COR-L47 (cell line): ENCODE measurements at regions not wholly inside any gene's neighbourhood (a gene's known extent, or its start where the extent isn't known, plus 50 kb on each side); places are given as distances from the start of the nearest gene placed in this dataset.

Experiments
- DNase-seq: peaks from one replicate; lab custom pipeline; 2025; lab: John Stamatoyannopoulos, UW

GRCh38 chr20:51876313-51876940 is 74.1 kb upstream of the SALL4 start:
- DNase-seq: no peak

- DNase-seq: no peak
Measured at GRCh38 chr20:51873652-51874051, 71.3 kb upstream of the SALL4 start.

DNA sequence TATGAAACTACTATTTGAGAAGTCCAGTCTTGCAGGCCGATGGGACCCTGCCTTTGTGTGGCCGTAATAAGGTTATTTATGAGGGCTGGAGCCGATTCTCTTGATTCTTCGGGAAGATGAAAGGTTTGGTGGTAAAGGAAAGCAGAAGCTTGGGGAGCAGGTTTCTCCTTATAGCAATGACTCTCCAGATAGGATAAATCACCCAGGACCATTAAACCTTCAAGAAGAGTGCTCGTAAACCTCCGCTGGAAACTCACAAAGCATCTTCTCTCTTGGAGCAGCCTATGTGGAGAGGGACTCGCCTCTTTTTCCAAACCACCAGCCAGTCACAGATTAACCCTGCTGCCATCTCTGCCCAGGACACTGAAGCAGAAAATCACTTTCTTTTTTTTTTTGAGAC is 69.6 kb upstream of the SALL4 start:
- no peak for DNase-seq

GRCh38 chr20:51869002-51869401 is 66.7 kb upstream of the SALL4 start:
- DNase-seq: no peak

DNA sequence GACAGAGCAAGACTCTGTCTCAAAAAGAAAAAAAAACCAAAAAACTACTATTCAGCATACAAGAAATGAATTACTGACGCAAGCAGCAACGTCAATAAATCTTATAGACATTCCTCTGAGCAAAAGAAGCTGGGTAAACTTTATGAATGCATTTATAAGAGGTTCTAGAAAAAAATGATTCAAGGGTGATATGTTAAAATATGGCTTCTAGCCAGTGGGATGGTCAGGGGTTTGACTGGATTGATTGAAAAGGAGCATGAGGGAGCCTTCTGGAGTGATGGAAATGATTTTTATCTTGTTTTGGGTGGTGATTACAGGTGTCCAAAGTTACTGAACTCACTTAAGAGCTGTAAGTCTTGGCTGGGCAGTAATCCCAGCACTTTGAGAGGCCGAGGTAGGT is 64.9 kb upstream of the SALL4 start:
- no peak for DNase-seq

DNA sequence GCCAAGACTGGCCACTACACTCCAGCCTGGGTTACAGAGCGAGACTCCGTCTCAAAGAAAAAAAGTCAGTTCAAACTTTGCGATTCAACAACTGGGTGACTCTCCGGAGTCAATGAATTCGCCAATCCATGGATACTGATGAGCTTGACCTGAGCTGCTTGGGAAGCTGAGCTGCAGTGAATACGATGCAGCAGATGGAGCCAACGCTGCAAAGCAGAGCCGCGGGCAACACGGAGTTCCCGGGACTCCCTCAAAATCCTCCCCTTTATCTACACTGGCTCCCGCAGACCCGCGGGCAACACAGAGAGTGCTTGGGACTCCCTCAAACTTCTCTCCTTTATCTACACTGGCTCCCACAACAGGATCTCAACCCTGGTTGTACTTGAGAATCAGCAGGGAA is 62.6 kb upstream of the SALL4 start:
- DNase-seq: no peak

GRCh38 chr20:51862796-51863195 is 60.5 kb upstream of the SALL4 start:
- DNase-seq: no peak

- DNase-seq: no peak
Measured at GRCh38 chr20:51861726-51862466, 59.6 kb upstream of the SALL4 start.

DNA sequence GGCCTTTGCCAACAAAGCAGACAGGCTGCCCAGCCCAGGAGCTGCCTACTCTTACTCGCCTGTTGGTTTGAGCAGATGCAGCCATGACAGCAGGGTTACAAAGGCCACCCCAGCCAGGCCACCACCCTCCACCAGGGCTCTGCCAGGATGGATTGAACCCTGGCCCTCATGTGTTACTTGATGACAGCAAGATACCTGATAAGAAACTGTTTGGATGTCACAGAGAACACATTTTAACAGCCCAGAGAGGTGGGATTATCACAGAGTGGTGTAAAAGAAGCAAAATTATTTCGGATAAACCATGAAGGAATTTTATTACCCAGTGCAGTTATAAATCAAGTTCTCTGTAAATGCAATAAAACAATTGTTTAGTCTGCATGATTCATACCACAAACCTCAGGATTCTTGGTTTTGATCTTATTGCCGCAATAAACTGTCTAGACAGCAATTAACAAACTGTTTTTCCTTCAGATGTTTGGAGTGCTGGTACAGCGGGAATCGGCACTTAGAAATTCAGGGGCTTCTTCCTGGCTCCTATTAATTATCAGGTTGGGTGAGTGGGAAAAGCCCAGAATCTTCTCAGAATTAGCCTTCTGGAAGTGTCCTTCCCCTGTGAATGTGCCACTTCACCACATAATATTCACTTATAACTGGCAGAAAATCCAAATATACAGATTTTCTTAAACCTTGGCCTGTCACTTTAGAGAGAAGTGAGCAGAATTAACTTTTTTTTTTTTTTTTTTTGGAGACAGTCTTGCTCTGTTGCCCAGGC is 58.0 kb upstream of the SALL4 start:
- DNase-seq: no peak

GRCh38 chr20:51856432-51856831 is 54.1 kb upstream of the SALL4 start:
- DNase-seq: no peak

- DNase-seq: no peak
Measured at GRCh38 chr20:51854921-51855320, 52.6 kb upstream of the SALL4 start.
